ENCODE measurements at regions not wholly inside any gene's neighbourhood (a gene's known extent, or its start where the extent isn't known, plus 50 kb on each side); places are given as distances from the start of the nearest gene placed in this dataset.
A peak's percentile ranks its signal among the peaks of the same experiment; 100 is the strongest.

DNA sequence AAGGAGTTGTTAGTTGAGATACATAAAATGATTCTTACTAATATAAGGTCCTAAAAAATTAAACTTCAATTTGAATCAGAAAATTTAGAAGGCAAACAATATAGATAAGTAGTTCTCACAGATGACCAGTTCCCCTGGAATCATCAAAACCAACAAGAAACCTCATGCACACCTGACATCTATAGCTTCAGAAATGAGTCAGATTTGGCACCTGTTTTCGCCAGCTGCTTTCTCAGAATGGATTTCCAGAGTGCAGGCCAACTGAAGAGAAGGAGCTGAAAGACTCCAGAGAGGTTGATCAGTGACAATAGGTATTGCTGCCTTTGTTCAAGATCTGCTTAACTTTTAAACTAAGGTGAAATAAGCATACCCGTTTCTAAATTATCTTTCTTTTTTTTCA lies 192.4 kb downstream of the RDH14 start:
- Histone ChIP-seq H3K9me3 (ENCODE audit: control insufficient read depth, insufficient read depth, low read depth, low read length) (no peaks in the 10 kb centered on the region), H3K9ac (ENCODE audit: insufficient read depth, low read length) (no peak overlapping the region), H3K27ac (ENCODE audit: insufficient read depth, low read length) (no peak overlapping the region), H3K27me3 (ENCODE audit: control insufficient read depth, insufficient read depth, low read length) (no peaks in the 10 kb centered on the region), H3K79me2 (ENCODE audit: control insufficient read depth, insufficient read depth, low read length) (no peaks in the 10 kb centered on the region), H3K36me3 (ENCODE audit: control insufficient read depth, insufficient read depth, low read length) (no peaks in the 10 kb centered on the region), H3K4me1 (ENCODE audit: control insufficient read depth, extremely low read depth, insufficient read depth, low read length) (no peaks in the 10 kb centered on the region), H2AFZ (ENCODE audit: low read length) (no peak overlapping the region), H3K4me3 (replicated peaks in 1 of 4; ENCODE audit: control extremely low read depth in 1 of 4, insufficient read depth in 1 of 4, low read depth in 3 of 4, low read length in 4 of 4) (no peak overlapping the region), H3K4me2 (ENCODE audit: extremely low read depth, insufficient read depth, low read length) (no peak overlapping the region), H4K20me1 (ENCODE audit: control insufficient read depth, extremely low read depth, insufficient read depth, low read length) (no peaks in the 10 kb centered on the region)
- no peak for TF ChIP-seq EZH2 (IDR thresholded peaks at IDR 0.05; ENCODE audit: low read length, missing control alignments)
- TF ChIP-seq, protein P1, sequence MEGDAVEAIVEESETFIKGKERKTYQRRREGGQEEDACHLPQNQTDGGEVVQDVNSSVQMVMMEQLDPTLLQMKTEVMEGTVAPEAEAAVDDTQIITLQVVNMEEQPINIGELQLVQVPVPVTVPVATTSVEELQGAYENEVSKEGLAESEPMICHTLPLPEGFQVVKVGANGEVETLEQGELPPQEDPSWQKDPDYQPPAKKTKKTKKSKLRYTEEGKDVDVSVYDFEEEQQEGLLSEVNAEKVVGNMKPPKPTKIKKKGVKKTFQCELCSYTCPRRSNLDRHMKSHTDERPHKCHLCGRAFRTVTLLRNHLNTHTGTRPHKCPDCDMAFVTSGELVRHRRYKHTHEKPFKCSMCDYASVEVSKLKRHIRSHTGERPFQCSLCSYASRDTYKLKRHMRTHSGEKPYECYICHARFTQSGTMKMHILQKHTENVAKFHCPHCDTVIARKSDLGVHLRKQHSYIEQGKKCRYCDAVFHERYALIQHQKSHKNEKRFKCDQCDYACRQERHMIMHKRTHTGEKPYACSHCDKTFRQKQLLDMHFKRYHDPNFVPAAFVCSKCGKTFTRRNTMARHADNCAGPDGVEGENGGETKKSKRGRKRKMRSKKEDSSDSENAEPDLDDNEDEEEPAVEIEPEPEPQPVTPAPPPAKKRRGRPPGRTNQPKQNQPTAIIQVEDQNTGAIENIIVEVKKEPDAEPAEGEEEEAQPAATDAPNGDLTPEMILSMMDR (conservative IDR thresholded peaks at IDR 0.05 in 1 of 2, IDR thresholded peaks at IDR 0.05 in 1 of 2; ENCODE audit: low read depth in 1 of 2, low read length in 2 of 2): no peak
- peak in 1 of 2 donors; percentile 52 for DNase-seq (ENCODE audit: low read depth in 2 of 2)

DNA sequence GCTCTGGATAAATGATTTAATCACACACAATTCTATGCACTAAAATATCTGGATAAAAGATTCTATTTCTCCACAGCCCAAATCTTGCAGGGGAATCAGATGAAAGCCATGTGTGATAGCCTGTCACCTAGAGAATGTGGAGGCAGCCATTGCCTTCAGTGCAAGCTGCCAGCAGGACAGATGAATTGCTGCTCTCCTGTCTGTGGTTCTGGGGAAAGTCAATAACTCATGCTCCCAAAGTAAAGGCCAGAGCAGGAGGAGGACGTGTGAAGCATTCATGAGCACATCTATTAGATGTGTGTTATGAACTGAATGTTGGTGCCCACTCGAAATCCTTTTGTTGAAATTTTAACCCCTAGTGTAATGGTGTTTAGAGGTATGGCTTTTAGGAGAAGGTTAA lies 195.1 kb downstream of the RDH14 start:
- Histone ChIP-seq H3K79me2 (ENCODE audit: control insufficient read depth, insufficient read depth, low read length) (no peaks in the 10 kb centered on the region), H3K9ac (ENCODE audit: insufficient read depth, low read length) (no peak overlapping the region), H3K9me3 (ENCODE audit: control insufficient read depth, insufficient read depth, low read depth, low read length) (no peaks in the 10 kb centered on the region), H4K20me1 (ENCODE audit: control insufficient read depth, extremely low read depth, insufficient read depth, low read length) (no peaks in the 10 kb centered on the region), H3K4me2 (ENCODE audit: extremely low read depth, insufficient read depth, low read length) (no peak overlapping the region), H3K27me3 (ENCODE audit: control insufficient read depth, insufficient read depth, low read length) (no peaks in the 10 kb centered on the region), H3K36me3 (ENCODE audit: control insufficient read depth, insufficient read depth, low read length) (no peaks in the 10 kb centered on the region), H3K27ac (ENCODE audit: insufficient read depth, low read length) (no peak overlapping the region), H2AFZ (ENCODE audit: low read length) (no peak overlapping the region), H3K4me1 (ENCODE audit: control insufficient read depth, extremely low read depth, insufficient read depth, low read length) (peaks cover 5% of the 10 kb centered on the region), H3K4me3 (replicated peaks in 1 of 4; ENCODE audit: control extremely low read depth in 1 of 4, insufficient read depth in 1 of 4, low read depth in 3 of 4, low read length in 4 of 4) (no peak overlapping the region)
- DNase-seq (ENCODE audit: low read depth in 2 of 2): peak in 1 of 2 donors; percentile 58
- TF ChIP-seq, protein P1 (conservative IDR thresholded peaks at IDR 0.05 in 1 of 2, IDR thresholded peaks at IDR 0.05 in 1 of 2; ENCODE audit: low read depth in 1 of 2, low read length in 2 of 2): no peak
- no peak for TF ChIP-seq EZH2 (IDR thresholded peaks at IDR 0.05; ENCODE audit: low read length, missing control alignments)

DNA sequence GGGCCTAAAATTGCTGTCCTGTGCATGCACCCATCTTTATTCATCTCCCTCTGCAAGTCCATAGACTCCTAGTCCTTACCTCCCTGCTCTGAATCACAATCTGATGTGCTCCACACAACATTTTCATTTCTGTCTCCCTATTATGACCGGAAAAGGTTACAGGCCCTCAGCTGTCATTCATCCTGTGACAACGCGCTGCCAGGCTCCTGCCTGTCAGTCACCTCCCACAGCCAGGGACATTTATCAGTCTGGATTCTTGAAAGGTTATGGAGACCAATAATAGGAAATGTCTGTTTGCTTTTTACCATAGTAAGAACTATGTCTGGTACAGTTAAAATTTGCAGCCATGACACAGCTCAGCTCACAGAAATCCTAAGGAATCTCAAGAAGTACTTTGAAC lies 197.1 kb downstream of the RDH14 start:
- no peak overlapping the region for H3K4me2 ChIP-seq (ENCODE audit: extremely low read depth, insufficient read depth, low read length)
- peaks cover 5% of the 10 kb centered on the region for H3K4me1 ChIP-seq (ENCODE audit: control insufficient read depth, extremely low read depth, insufficient read depth, low read length)
- H4K20me1 ChIP-seq (ENCODE audit: control insufficient read depth, extremely low read depth, insufficient read depth, low read length): no peaks in the 10 kb centered on the region
- H2AFZ ChIP-seq (ENCODE audit: low read length): no peak overlapping the region
- no peak overlapping the region for H3K9ac ChIP-seq (ENCODE audit: insufficient read depth, low read length)
- no peak overlapping the region for H3K4me3 ChIP-seq (replicated peaks in 1 of 4; ENCODE audit: control extremely low read depth in 1 of 4, insufficient read depth in 1 of 4, low read depth in 3 of 4, low read length in 4 of 4)
- no peak for DNase-seq (ENCODE audit: low read depth in 2 of 2)
- no peaks in the 10 kb centered on the region for H3K27me3 ChIP-seq (ENCODE audit: control insufficient read depth, insufficient read depth, low read length)
- H3K9me3 ChIP-seq (ENCODE audit: control insufficient read depth, insufficient read depth, low read depth, low read length): no peaks in the 10 kb centered on the region
- no peak overlapping the region for H3K27ac ChIP-seq (ENCODE audit: insufficient read depth, low read length)
- no peaks in the 10 kb centered on the region for H3K79me2 ChIP-seq (ENCODE audit: control insufficient read depth, insufficient read depth, low read length)
- H3K36me3 ChIP-seq (ENCODE audit: control insufficient read depth, insufficient read depth, low read length): no peaks in the 10 kb centered on the region
- TF ChIP-seq, protein P1 (conservative IDR thresholded peaks at IDR 0.05 in 1 of 2, IDR thresholded peaks at IDR 0.05 in 1 of 2; ENCODE audit: low read depth in 1 of 2, low read length in 2 of 2): no peak
- TF ChIP-seq EZH2 (IDR thresholded peaks at IDR 0.05; ENCODE audit: low read length, missing control alignments): no peak

Measured in fibroblast of lung (primary cell).